ENCODE measurements at regions not wholly inside any gene's neighbourhood (a gene's known extent, or its start where the extent isn't known, plus 50 kb on each side); places are given as distances from the start of the nearest gene placed in this dataset.

DNA sequence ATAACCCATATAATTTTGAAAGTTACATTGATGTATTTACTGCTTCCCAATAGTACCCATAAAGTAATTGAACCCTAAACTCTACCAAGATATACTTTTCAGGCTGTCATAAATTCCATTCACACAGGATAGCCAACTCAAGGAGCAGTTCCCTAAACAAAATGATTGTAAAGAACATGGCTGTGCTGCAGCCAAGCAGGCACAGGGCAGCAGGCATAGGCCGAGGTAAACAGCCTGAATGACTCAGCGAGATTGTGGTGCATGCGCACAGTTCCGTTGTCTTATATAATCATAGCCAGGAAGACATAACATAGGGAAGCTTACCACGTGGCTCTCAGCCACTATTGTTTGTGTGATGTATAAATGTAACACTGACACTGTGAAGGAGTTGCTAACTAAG, 344.9 kb downstream of the FSCB start:
- TF ChIP-seq, protein P1, sequence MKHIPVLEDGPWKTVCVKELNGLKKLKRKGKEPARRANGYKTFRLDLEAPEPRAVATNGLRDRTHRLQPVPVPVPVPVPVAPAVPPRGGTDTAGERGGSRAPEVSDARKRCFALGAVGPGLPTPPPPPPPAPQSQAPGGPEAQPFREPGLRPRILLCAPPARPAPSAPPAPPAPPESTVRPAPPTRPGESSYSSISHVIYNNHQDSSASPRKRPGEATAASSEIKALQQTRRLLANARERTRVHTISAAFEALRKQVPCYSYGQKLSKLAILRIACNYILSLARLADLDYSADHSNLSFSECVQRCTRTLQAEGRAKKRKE (CRISPR knock-in tag; IDR thresholded peaks at IDR 0.05; ENCODE audit: low read depth): no peak
- TF ChIP-seq RFX5 (IDR thresholded peaks at IDR 0.05) (no peak), RCOR1 (IDR thresholded peaks at IDR 0.05; ENCODE audit: low read depth, low read length) (no peak)
- TF ChIP-seq, protein P2, sequence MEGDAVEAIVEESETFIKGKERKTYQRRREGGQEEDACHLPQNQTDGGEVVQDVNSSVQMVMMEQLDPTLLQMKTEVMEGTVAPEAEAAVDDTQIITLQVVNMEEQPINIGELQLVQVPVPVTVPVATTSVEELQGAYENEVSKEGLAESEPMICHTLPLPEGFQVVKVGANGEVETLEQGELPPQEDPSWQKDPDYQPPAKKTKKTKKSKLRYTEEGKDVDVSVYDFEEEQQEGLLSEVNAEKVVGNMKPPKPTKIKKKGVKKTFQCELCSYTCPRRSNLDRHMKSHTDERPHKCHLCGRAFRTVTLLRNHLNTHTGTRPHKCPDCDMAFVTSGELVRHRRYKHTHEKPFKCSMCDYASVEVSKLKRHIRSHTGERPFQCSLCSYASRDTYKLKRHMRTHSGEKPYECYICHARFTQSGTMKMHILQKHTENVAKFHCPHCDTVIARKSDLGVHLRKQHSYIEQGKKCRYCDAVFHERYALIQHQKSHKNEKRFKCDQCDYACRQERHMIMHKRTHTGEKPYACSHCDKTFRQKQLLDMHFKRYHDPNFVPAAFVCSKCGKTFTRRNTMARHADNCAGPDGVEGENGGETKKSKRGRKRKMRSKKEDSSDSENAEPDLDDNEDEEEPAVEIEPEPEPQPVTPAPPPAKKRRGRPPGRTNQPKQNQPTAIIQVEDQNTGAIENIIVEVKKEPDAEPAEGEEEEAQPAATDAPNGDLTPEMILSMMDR (IDR thresholded peaks at IDR 0.05): no peak
